HCT116 (cell line): ENCODE measurements at regions not wholly inside any gene's neighbourhood (a gene's known extent, or its start where the extent isn't known, plus 50 kb on each side); places are given as distances from the start of the nearest gene placed in this dataset.

Experiments
- CTCF ChIP-seq, 3 experiments: fragments of 200-600 bp in 1 of 3; sonication (generic) in 1 of 3; IDR thresholded peaks in 2 of 3; conservative IDR thresholded peaks in 1 of 3; 2 replicates each; pipeline ENCODE4 v1.5.1; 2012 to 2017; ENCODE audit warnings: low read depth in 2 of 3, low read length in 2 of 3, antibody characterized with exemption in 1 of 3, borderline replicate concordance in 1 of 3, control low read depth in 1 of 3, mild to moderate bottlenecking in 1 of 3, mixed read lengths in 1 of 3, mixed run types in 1 of 3, moderate library complexity in 1 of 3; ENCODE audit not compliant: insufficient read depth in 1 of 3
- EZH2 ChIP-seq: fragments of 200-600 bp; sonication (generic); IDR thresholded peaks from 2 replicates; pipeline ENCODE4 v1.6.1; 2017; ENCODE audit warnings: antibody characterized with exemption, mixed run types
- EZH2phosphoT487 ChIP-seq: fragments of 200-600 bp; IDR thresholded peaks from 2 replicates; pipeline ENCODE4 v1.6.1; 2018; ENCODE audit warnings: antibody characterized with exemption, borderline replicate concordance
- POLR2A ChIP-seq: IDR thresholded peaks from 2 replicates; pipeline ENCODE4 v1.7.0; 2011; ENCODE audit warnings: borderline replicate concordance; ENCODE audit not compliant: insufficient read depth, insufficient read length; ENCODE audit errors: extremely low read depth
- POLR2AphosphoS5 ChIP-seq: IDR thresholded peaks from 2 replicates; pipeline ENCODE4 v1.6.1; 2011; ENCODE audit warnings: mild to moderate bottlenecking, low read depth, low read length, moderate library complexity
- SIN3A ChIP-seq: IDR thresholded peaks from 2 replicates; pipeline ENCODE4 v1.6.1; 2012; ENCODE audit warnings: low read depth
- ZNF274 ChIP-seq: fragments of 200-500 bp; sonication (Bioruptor generic); IDR thresholded peaks from 2 replicates; pipeline ENCODE4 v1.6.1; 2014; ENCODE audit warnings: mild to moderate bottlenecking, low read depth, low read length, inconsistent platforms
- TF ChIP-seq, protein P1 (sequence below): IDR thresholded peaks from 2 replicates; pipeline ENCODE4 v1.6.1; 2012; ENCODE audit warnings: low read depth

DNA sequence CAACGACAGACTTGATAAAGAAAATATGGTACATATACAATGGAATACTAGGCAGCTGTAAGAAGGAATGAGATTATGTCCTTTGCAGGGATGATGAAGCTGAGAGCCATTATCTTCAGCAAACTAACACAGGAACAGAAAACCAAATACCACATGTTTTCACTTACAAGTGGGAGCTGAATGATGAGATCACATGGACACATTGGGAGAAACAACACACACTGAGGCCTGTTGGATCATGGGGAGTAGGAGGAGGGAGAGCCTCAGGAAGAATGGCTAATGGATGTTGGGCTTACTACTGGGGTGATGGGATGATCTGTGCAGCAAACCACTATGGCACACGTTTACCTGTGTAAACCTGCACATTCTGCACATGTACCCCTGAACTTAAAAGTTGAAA lies 209.7 kb downstream of the SPRY1 start:
- TF ChIP-seq CTCF (IDR thresholded peaks at IDR 0.05 in 2 of 3, conservative IDR thresholded peaks at IDR 0.05 in 1 of 3; ENCODE audit: borderline replicate concordance in 1 of 3, insufficient read depth in 1 of 3, low read depth in 2 of 3, low read length in 2 of 3), result no peak
- no peak for TF ChIP-seq EZH2phosphoT487
- no peak for TF ChIP-seq EZH2
- TF ChIP-seq POLR2A, result no peak
- no peak for TF ChIP-seq ZNF274
- TF ChIP-seq POLR2AphosphoS5, result no peak
- TF ChIP-seq, protein P1, sequence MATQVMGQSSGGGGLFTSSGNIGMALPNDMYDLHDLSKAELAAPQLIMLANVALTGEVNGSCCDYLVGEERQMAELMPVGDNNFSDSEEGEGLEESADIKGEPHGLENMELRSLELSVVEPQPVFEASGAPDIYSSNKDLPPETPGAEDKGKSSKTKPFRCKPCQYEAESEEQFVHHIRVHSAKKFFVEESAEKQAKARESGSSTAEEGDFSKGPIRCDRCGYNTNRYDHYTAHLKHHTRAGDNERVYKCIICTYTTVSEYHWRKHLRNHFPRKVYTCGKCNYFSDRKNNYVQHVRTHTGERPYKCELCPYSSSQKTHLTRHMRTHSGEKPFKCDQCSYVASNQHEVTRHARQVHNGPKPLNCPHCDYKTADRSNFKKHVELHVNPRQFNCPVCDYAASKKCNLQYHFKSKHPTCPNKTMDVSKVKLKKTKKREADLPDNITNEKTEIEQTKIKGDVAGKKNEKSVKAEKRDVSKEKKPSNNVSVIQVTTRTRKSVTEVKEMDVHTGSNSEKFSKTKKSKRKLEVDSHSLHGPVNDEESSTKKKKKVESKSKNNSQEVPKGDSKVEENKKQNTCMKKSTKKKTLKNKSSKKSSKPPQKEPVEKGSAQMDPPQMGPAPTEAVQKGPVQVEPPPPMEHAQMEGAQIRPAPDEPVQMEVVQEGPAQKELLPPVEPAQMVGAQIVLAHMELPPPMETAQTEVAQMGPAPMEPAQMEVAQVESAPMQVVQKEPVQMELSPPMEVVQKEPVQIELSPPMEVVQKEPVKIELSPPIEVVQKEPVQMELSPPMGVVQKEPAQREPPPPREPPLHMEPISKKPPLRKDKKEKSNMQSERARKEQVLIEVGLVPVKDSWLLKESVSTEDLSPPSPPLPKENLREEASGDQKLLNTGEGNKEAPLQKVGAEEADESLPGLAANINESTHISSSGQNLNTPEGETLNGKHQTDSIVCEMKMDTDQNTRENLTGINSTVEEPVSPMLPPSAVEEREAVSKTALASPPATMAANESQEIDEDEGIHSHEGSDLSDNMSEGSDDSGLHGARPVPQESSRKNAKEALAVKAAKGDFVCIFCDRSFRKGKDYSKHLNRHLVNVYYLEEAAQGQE, result no peak
- no peak for TF ChIP-seq SIN3A
